H9 (cell line): ENCODE measurements at regions not wholly inside any gene's neighbourhood (a gene's known extent, or its start where the extent isn't known, plus 50 kb on each side); places are given as distances from the start of the nearest gene placed in this dataset.

Experiments used
- DNase-seq: peaks from one replicate; pipeline ENCODE4 v3.0.0-alpha.2; 2017
- H2AFZ ChIP-seq: one replicate; pipeline ENCODE4 v1.6.1; 2013; ENCODE audit warnings: mild to moderate bottlenecking, low read length, control low read depth, moderate library complexity
- H2AK5ac ChIP-seq: 2 replicates; pipeline ENCODE4 v1.6.1; 2013; ENCODE audit warnings: low read length, control low read depth, mixed read lengths; ENCODE audit not compliant: insufficient read length
- H2BK120ac ChIP-seq: one replicate; pipeline ENCODE4 v1.6.1; 2013; ENCODE audit warnings: low read depth, mild to moderate bottlenecking, low read length, control low read depth, inconsistent platforms; ENCODE audit not compliant: poor library complexity, severe bottlenecking
- H2BK12ac ChIP-seq: 2 replicates; pipeline ENCODE4 v1.6.1; 2013; ENCODE audit warnings: low read length, control low read depth, mixed read lengths, low read depth; ENCODE audit not compliant: insufficient read length
- H2BK15ac ChIP-seq: 2 replicates; pipeline ENCODE4 v1.6.1; 2013; ENCODE audit warnings: low read depth, low read length, control low read depth
- H2BK20ac ChIP-seq: one replicate; pipeline ENCODE4 v1.6.1; 2013; ENCODE audit warnings: low read depth, mild to moderate bottlenecking, low read length, control low read depth, inconsistent platforms; ENCODE audit not compliant: poor library complexity, severe bottlenecking
- H2BK5ac ChIP-seq: 2 replicates; pipeline ENCODE4 v1.6.1; 2013; ENCODE audit warnings: low read length, control low read depth, mixed read lengths; ENCODE audit not compliant: insufficient read length
- H3K14ac ChIP-seq: 2 replicates; pipeline ENCODE4 v1.6.1; 2013; ENCODE audit warnings: low read length, control low read depth; ENCODE audit not compliant: insufficient read depth
- H3K18ac ChIP-seq: 2 replicates; pipeline ENCODE4 v1.6.1; 2013; ENCODE audit warnings: low read depth, mild to moderate bottlenecking, mixed read lengths, low read length, control low read depth; ENCODE audit not compliant: insufficient read length
- H3K23ac ChIP-seq: 2 replicates; pipeline ENCODE4 v1.6.1; 2013; ENCODE audit warnings: low read length, control low read depth, mixed read lengths, low read depth; ENCODE audit not compliant: insufficient read length
- H3K23me2 ChIP-seq: 2 replicates; pipeline ENCODE4 v1.6.1; 2013; ENCODE audit warnings: low read depth, mild to moderate bottlenecking, mixed read lengths, low read length, control low read depth; ENCODE audit not compliant: insufficient read length, poor library complexity, severe bottlenecking
- H3K27ac ChIP-seq: 2 replicates; pipeline ENCODE4 v1.5.1; 2013; ENCODE audit warnings: low read length, control low read depth, mixed read lengths, low read depth; ENCODE audit not compliant: insufficient read length
- H3K27me3 ChIP-seq: 2 replicates; pipeline ENCODE4 v1.6.1; 2013; ENCODE audit warnings: low read length, control low read depth, inconsistent platforms; ENCODE audit not compliant: insufficient read depth
- H3K4ac ChIP-seq: 2 replicates; pipeline ENCODE4 v1.6.1; 2013; ENCODE audit warnings: low read depth, mild to moderate bottlenecking, control low read depth, inconsistent platforms, low read length, moderate library complexity
- H3K4me1 ChIP-seq: 2 replicates; pipeline ENCODE4 v1.6.1; 2013; ENCODE audit warnings: low read length, control low read depth, inconsistent platforms; ENCODE audit not compliant: insufficient read depth
- H3K4me2 ChIP-seq: 2 replicates; pipeline ENCODE4 v1.6.1; 2013; ENCODE audit warnings: low read length, control low read depth, mixed read lengths; ENCODE audit not compliant: insufficient read length, insufficient read depth
- H3K56ac ChIP-seq: 2 replicates; pipeline ENCODE4 v1.6.1; 2013; ENCODE audit warnings: low read depth, mild to moderate bottlenecking, mixed read lengths, low read length, control low read depth; ENCODE audit not compliant: insufficient read length
- H3K79me1 ChIP-seq: 2 replicates; pipeline ENCODE4 v1.6.1; 2013; ENCODE audit warnings: low read depth, mild to moderate bottlenecking, moderate library complexity, low read length, control low read depth, inconsistent platforms; ENCODE audit not compliant: insufficient read depth, poor library complexity, severe bottlenecking
- H3K79me2 ChIP-seq: 2 replicates; pipeline ENCODE4 v1.6.1; 2013; ENCODE audit warnings: low read length, control low read depth, inconsistent platforms; ENCODE audit not compliant: insufficient read depth
- H3K9ac ChIP-seq: 2 replicates; pipeline ENCODE4 v1.6.1; 2013; ENCODE audit warnings: low read length, control low read depth, mixed read lengths; ENCODE audit not compliant: insufficient read length; ENCODE audit errors: extremely low read depth
- H3K9me3 ChIP-seq: one replicate; pipeline ENCODE4 v1.6.1; 2013; ENCODE audit warnings: low read depth, low read length, inconsistent platforms; ENCODE audit not compliant: control insufficient read depth
- H3T11ph ChIP-seq: one replicate; pipeline ENCODE4 v1.6.1; 2013; ENCODE audit warnings: mild to moderate bottlenecking, low read length, control low read depth, inconsistent platforms
- H4K20me1 ChIP-seq: one replicate; pipeline ENCODE4 v1.6.1; 2013; ENCODE audit not compliant: control insufficient read depth, insufficient read length, insufficient read depth
- H4K5ac ChIP-seq: 2 replicates; pipeline ENCODE4 v1.6.1; 2013; ENCODE audit warnings: low read depth, mild to moderate bottlenecking, mixed read lengths, low read length, control low read depth; ENCODE audit not compliant: insufficient read length
- H4K8ac ChIP-seq: replicated peaks from 2 replicates; pipeline ENCODE4 v1.6.1; 2013; ENCODE audit warnings: low read length, control low read depth, mixed read lengths, low read depth; ENCODE audit not compliant: insufficient read length
- H4K91ac ChIP-seq: 2 replicates; pipeline ENCODE4 v1.6.1; 2013; ENCODE audit warnings: low read depth, mild to moderate bottlenecking, moderate library complexity, mixed read lengths, low read length, control low read depth; ENCODE audit not compliant: insufficient read length
- H3K27ac Mint-ChIP-seq, 3 experiments: 2 replicates in 2 of 3; 3 replicates in 1 of 3; pipeline ENCODE4 v1.8.0; 2020 to 2021; ENCODE audit warnings: mixed read lengths in 3 of 3, mild to moderate bottlenecking in 1 of 3, moderate library complexity in 1 of 3
- H3K27me3 Mint-ChIP-seq: 2 replicates; pipeline ENCODE4 v1.8.0; 2021; ENCODE audit warnings: low read depth, mild to moderate bottlenecking, moderate library complexity, mixed read lengths
- H3K36me3 Mint-ChIP-seq, 3 experiments: 2 replicates in 2 of 3; 3 replicates in 1 of 3; pipeline ENCODE4 v1.8.0; 2020 to 2021; ENCODE audit warnings: low read depth in 3 of 3, mixed read lengths in 3 of 3; ENCODE audit not compliant: insufficient read depth in 1 of 3
- H3K4me1 Mint-ChIP-seq, 2 experiments: 2 replicates each; pipeline ENCODE4 v1.8.0; 2020; ENCODE audit warnings: mixed read lengths in 2 of 2
- H3K4me3 Mint-ChIP-seq, 2 experiments: 2 replicates in 1 of 2; 3 replicates in 1 of 2; pipeline ENCODE4 v1.8.0; 2020 to 2021; ENCODE audit warnings: mild to moderate bottlenecking in 2 of 2, mixed read lengths in 2 of 2, moderate library complexity in 1 of 2
- H3K9me3 Mint-ChIP-seq, 2 experiments: 2 replicates in 1 of 2; 3 replicates in 1 of 2; pipeline ENCODE4 v1.8.0; 2020; ENCODE audit warnings: mild to moderate bottlenecking in 2 of 2, mixed read lengths in 2 of 2, moderate library complexity in 1 of 2
- WGBS: extraction: QIAGEN DNeasy Blood & Tissue Kit; methylation state at CpG from one replicate; pipeline ENCODE4 v1.1.7; 2013; ENCODE audit warnings: missing lambda C conversion rate, low lambda C conversion rate, mixed read lengths; ENCODE audit not compliant: insufficient read length; ENCODE audit errors: extremely low coverage; 5-methylcytosine and 5-hydroxymethylcytosine counted together
- TF ChIP-seq, protein P1 (sequence below): fragments of 200-600 bp; sonication (generic); conservative IDR thresholded peaks from 3 replicates; pipeline ENCODE4 v1.8.0; 2021; ENCODE audit warnings: antibody characterized with exemption, mild to moderate bottlenecking

DNA sequence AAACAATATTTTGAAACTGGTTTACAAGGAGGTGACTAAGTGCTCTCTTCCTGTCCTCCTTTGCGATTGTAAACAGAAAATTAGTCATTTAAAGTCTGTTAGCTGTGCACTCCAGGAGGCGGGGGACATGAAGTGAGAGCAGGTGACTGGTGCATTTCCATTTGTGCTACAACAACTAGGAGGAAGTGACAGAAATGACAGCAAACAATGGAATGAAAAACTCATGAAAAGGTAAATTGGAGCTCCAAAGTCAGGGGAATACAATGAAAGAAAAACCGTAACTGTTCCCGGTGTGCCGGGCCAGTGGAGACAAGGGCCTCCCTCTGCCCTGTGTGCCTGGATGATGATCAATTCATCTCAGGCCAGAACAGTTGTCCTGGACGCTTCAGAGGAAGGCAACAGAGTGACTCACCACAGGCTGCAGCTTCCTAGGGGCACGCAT lies 439.9 kb downstream of the GADD45G start:
- H4K5ac ChIP-seq = no peak overlapping the region

More for the DNA sequence above, 439.9 kb downstream of the GADD45G start:
- no peak overlapping the region for H2BK120ac ChIP-seq
- no peak overlapping the region for H3K9ac ChIP-seq
- H4K91ac ChIP-seq = no peak overlapping the region
- H3K18ac ChIP-seq = no peak overlapping the region
- no peak overlapping the region for H3K4ac ChIP-seq
- no peaks in the 10 kb centered on the region for H3K9me3 ChIP-seq
- no peaks in the 10 kb centered on the region for H4K20me1 ChIP-seq
- Mint-ChIP-seq H3K36me3 (peaks cover 0 to 2% (median 0%) of the 10 kb centered on the region in 3 experiments; a peak in 2 of 7 replicates), H3K4me1 (peaks cover 11% of the 10 kb centered on the region in 2 experiments), H3K27ac (no peak overlapping the region), H3K9me3 (no peaks in the 10 kb centered on the region; a peak in 2 of 5 replicates), H3K4me3 (no peak overlapping the region), H3K27me3 (peaks cover 3% of the 10 kb centered on the region; the same call in 1 of the 2 replicates)
- H3K4me2 ChIP-seq = no peak overlapping the region
- no peak overlapping the region for H2BK5ac ChIP-seq
- H4K8ac ChIP-seq = no peak overlapping the region
- H3K79me1 ChIP-seq = no peaks in the 10 kb centered on the region
- no peak overlapping the region for H3T11ph ChIP-seq
- no peak overlapping the region; the same call in 1 of the 2 replicates for H3K14ac ChIP-seq
- no peaks in the 10 kb centered on the region for H3K79me2 ChIP-seq
- TF ChIP-seq, protein P1, sequence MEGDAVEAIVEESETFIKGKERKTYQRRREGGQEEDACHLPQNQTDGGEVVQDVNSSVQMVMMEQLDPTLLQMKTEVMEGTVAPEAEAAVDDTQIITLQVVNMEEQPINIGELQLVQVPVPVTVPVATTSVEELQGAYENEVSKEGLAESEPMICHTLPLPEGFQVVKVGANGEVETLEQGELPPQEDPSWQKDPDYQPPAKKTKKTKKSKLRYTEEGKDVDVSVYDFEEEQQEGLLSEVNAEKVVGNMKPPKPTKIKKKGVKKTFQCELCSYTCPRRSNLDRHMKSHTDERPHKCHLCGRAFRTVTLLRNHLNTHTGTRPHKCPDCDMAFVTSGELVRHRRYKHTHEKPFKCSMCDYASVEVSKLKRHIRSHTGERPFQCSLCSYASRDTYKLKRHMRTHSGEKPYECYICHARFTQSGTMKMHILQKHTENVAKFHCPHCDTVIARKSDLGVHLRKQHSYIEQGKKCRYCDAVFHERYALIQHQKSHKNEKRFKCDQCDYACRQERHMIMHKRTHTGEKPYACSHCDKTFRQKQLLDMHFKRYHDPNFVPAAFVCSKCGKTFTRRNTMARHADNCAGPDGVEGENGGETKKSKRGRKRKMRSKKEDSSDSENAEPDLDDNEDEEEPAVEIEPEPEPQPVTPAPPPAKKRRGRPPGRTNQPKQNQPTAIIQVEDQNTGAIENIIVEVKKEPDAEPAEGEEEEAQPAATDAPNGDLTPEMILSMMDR = no peak
- H3K23ac ChIP-seq = no peak overlapping the region
- H3K27ac ChIP-seq = no peak overlapping the region
- peaks cover 2% of the 10 kb centered on the region; the same call in 1 of the 2 replicates for H3K4me1 ChIP-seq
- H2BK15ac ChIP-seq = no peak overlapping the region
- WGBS = no CpG with 5 or more reads among the region's 7 CpGs
- H3K27me3 ChIP-seq = no peaks in the 10 kb centered on the region
- H2BK20ac ChIP-seq = no peak overlapping the region
- H2AFZ ChIP-seq = no peak overlapping the region
- no peaks in the 10 kb centered on the region for H3K23me2 ChIP-seq
- no peak overlapping the region for H2AK5ac ChIP-seq
- no peak for DNase-seq
- no peak overlapping the region for H3K56ac ChIP-seq
- H2BK12ac ChIP-seq = no peak overlapping the region
